NOMO-1 treated with DMSO at 0.1 percent for 48 hours (cell line): ENCODE measurements at regions not wholly inside any gene's neighbourhood (a gene's known extent, or its start where the extent isn't known, plus 50 kb on each side); places are given as distances from the start of the nearest gene placed in this dataset.
"Not testable (repeated sequence)": the region's sequence is repeated elsewhere in the genome, so short reads cannot be mapped to it uniquely, and the experiment has no call there.

Experiments
- DNase-seq: peaks from one replicate; lab custom pipeline; 2025; ENCODE audit not compliant: unreplicated experiment; lab: John Stamatoyannopoulos, UW

- DNase-seq = no peak
Measured at GRCh38 chr9:87781331-87781730, 55.4 kb downstream of the CTSL start.

DNA sequence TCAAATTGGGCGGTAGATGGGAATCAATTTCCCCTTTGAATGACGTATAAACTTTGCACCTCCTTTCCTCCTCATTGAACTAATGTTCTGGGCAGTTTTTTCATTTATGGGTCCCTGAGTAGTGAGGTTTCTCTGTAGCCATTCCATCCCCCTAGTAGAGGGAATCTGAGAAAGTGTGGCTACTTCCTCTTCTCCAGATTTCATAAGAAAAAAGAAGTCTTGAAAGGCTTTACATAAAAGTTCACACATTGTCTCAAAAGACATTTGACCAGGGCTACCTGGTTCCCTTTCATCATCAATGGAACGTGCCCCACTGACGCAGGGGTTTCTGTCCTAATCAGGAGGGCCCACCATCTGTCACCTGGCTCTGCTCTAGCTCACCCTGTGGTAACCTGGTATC is 57.3 kb downstream of the CTSL start:
- DNase-seq = peak; percentile 28

DNA sequence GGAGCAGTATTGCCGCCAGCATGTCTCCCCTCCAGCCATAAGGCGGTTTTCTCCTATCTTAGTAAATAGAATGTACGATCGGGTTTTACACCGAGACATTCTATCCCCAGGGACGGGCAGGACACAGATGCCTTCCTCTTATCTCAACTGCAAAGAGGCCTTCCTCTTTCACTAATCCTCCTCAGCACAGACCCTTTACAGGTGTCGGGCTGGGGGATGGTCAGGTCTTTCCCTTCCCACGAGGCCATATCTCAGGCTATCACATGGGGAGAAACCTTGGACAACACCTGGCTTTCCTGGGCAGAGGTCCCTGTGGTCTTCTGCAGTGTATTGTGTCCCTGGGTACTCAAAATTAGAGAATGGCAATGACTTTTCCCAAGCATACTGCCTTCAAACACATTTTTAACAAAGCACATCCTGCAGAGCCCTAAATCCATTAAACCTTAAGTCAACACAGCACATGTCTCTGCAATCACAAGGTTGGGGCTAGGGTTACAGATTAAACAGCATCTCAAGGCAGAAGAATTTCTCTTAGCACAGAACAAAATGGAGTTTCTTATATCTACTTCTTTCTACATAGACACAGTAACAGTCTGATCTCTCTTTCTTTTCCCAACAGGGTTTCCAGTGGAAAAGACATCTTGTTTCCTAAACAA is 59.5 kb downstream of the CTSL start:
- DNase-seq = not testable (repeated sequence)

DNA sequence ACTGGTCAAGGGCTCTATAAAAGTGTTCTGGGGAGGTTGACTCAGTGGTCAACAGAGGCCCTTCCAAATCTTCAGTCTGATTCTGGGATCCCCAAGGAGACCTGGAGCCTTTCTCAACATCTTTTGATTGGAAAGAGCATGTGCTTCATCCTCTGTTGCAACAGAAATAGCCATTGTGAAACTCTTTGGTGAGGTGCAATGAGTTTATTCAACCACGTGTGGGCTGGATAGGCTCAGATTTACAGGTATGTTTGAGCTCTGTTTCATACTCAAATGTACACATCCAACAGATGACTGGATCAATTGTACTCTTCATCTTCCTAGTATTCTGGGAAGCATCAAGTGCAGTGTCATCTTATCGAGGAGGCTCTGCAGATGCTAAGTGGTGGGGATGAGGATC is 60.5 kb downstream of the CTSL start:
- no peak for DNase-seq

DNA sequence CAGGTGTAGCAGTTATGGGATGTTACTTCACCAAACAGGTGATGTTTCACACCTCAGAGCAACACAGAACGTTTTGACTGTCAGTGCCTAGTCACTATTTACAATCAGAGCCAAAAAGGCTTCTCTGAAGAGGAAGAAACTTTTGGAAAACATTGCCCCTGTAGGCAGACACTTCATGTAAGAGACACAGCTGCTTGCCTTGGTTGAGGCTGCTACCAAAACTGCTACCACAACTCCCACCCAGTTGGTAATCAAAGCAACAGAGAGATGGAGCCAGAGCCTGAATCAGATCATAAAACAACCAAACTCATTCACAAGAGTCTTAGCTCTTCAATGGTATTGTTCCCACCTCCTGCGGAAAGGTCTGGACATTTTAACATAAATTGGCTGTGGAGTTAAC is 61.0 kb downstream of the CTSL start:
- no peak for DNase-seq

- no peak for DNase-seq
Measured at GRCh38 chr9:87787735-87788134, 61.8 kb downstream of the CTSL start.

GRCh38 chr9:87792831-87793288 is 66.9 kb downstream of the CTSL start:
- DNase-seq = peak; percentile 94

DNA sequence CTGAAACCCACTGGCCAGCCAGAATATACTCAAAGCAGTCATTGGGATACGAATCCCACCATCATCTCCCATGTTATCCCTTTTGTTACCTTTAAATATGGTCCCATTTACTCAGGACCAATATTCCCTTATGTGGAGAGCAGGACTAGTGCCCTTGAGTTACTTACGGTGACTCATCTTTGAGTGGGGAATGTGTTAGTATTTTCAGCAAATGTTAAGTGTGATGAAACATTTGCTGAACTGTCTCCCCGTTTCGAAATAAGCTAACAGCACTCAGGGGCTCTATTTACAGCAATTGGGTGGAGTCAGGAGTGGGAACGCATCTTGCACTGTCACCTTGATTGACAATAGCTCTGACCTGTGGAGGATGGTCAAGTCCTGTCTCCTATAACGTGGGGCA is 67.4 kb downstream of the CTSL start:
- peak; percentile 80 for DNase-seq

DNA sequence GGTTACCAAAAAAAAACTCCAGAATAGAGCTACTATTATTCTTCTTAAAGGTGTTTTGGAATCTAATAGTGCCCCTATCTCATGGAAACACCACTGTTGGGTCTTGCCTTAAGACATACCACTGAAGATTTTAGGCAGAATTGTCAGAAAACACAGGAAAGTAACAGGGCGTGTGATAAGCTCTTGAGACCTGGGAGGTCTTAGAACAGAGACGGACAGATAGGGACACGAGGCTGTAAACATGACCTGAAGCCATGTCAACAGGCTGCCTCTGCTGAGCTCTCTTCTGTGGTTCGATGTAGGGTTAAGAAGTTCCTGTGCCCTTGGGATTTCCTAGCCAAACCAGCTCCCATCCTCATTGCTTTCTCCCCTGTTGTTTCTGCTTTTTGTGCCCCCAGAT is 69.3 kb downstream of the CTSL start:
- no peak for DNase-seq

GRCh38 chr9:87796196-87796595 is 70.3 kb downstream of the CTSL start:
- DNase-seq = peak; percentile 4

- DNase-seq = no peak
Measured at GRCh38 chr9:87798261-87798833, 72.4 kb downstream of the CTSL start.

DNA sequence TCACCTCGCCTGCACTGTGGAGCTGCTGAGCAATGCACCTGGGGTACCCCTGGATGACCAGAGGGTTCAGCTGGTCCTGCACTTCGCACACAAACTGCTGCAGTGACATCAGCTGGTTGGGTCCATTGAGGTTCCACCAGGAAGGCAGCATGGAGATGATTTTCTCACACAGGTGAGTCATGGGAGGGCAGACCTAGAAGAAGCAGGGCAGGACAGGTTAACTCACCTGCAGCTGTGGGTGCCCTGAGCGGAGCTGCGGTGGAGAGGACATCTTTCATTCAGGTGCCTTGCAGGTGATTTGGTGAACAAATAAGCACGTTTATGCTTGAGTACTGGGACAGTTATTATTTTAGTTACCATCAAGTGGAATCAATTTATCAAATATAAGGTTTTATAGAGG is 73.6 kb downstream of the CTSL start:
- DNase-seq = no peak

DNA sequence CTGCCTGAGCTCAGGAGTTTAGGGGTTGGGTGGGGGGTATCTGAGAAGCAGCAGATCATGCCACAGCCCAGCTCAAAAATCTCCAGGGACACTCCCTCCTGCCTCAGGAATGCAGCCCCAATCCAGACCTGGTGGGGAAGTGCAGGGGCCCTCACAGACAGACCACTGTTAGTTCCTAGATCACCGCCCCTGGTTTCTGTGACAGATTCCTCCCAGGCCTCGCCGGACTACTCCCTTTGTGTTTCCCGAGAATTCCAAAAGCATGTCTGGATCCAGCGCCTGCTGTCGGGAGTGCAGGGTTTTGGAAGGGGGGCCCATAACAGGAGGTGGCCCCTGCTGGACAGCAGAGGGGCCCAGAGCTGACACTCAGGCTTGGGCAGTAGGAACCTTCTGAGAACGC is 74.5 kb downstream of the CTSL start:
- no peak for DNase-seq

GRCh38 chr9:87801013-87801412 is 75.1 kb downstream of the CTSL start:
- no peak for DNase-seq

DNA sequence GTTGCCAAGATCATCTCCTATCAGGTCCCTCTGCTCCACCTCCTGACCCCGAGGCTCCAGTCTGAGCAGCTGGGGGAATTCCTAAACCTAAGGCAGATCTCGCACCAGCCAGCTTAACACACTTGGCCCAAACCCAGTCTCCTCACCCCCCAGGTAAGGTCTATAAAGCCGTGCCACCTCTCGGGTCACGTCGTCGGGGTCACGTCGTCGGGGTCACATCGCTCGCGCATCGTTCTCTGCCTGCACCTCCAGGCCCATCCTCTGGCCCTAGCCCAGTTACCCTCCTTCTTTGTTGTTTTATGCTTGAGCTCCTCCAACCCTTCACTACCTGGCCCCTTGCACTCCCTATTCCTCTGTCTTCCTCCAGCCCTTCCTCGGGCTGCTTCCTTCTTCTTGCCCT is 77.2 kb downstream of the CTSL start:
- DNase-seq = no peak

DNA sequence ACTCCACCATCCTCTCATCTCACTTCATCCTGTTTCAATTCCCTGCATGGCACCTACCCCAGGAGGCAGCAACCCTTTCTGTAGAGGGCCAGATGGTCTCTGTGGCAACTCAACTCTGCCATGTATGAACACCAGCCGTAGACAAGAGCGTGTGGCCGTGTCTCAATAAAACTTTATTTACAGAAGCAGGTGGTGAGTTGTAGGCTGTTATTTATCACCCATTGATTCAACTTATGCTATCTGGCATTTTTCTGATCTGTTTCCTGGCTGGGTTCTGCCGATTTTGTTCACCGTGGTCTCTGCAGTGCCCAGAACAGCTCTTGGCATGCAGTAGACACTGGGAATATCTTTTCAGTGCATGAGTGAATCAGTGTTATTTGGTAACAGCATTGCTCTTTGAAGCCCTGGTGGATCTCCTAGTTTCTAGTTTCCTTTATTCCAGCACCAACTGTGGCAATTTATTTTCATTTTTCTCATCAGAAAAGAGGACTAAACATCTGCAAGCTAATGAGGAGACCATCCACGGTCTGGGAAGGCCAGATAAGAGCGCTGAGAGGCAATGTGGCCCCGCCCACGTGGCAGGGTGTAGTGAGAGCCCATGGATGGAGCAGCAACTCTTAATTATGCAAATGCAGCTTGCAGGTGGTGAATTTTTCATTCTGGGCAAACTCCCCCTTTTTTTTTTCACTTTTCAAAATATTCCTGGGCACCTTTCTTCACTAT is 77.9 kb downstream of the CTSL start:
- no peak for DNase-seq

GRCh38 chr9:87805259-87805658 is 77.4 kb upstream of the SPATA31E1 start:
- DNase-seq = no peak

- no peak for DNase-seq
Measured at GRCh38 chr9:87810008-87810407, 72.7 kb upstream of the SPATA31E1 start.

DNA sequence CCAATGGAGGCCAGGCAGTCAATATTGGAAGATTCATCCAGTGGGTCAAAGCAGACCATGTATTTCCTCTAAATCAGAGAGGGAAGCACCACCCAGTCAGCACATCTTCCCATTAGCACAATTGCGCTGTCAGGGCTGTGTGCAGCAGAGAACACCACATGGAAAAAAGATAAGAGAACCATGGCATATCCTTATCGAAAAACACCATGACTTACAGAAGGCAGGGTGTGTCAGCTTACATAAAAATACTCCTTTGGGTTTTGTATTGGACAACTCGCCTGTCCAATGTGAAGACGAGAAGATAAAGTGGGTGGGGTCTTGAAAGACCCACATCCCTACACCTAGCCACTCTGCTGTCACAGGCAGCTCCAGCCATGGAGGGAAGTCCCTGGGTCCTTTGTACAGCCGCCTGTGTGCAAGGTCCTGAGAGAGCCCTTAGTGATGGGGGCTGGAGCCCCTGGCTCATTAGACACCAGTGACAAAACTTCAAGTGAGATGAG is 71.9 kb upstream of the SPATA31E1 start:
- no peak for DNase-seq

DNA sequence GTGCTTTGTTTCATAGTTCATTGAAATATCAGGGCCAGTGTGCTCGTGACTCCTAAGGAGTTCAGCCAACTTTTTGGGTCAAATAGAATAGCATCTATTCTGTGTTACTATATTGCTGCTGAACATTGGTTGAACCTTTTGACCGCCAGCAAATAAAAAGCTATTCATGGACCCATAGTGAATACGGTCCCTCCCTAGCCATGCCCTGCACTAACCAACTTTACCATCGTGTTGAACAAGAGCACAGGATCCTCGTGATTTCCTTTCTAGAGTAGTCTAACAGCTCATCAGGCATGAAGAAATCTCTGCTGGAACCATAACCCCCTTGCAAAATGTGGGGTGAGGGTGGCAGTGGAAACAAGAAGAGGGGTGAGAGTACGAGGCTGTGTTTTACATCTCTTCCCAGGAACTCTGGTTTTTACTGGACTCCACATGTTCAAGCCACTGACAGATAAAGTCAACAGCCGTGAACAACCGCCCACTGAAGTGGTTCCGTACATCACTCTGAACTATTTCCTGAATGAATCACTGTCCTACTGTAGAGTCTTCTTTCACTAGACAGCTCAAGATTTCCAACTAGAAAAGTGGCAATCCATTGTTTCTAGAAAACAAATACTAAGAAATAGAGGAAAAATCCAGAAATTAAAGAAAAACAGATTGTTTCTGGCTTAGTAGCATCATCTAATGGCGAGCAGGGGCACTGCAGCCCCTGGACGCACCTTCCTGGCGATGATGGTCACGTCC is 70.1 kb upstream of the SPATA31E1 start:
- DNase-seq = peak; percentile 3

GRCh38 chr9:87813119-87813463 is 69.6 kb upstream of the SPATA31E1 start:
- no peak for DNase-seq

- no peak for DNase-seq
Measured at GRCh38 chr9:87816036-87816435, 66.6 kb upstream of the SPATA31E1 start.
